ENCODE measurements at regions not wholly inside any gene's neighbourhood (a gene's known extent, or its start where the extent isn't known, plus 50 kb on each side); places are given as distances from the start of the nearest gene placed in this dataset.

- TF ChIP-seq CTCF (conservative IDR thresholded peaks at IDR 0.05; ENCODE audit: low read length) (no peak), EZH2phosphoT487 (IDR thresholded peaks at IDR 0.05; ENCODE audit: borderline replicate concordance) (no peak)
These were observed 73.6 kb upstream of the CDC42BPA start for GRCh38 chr1:227391879-227392278.

Measured in Loucy (cell line).